ENCODE measurements at regions not wholly inside any gene's neighbourhood (a gene's known extent, or its start where the extent isn't known, plus 50 kb on each side); places are given as distances from the start of the nearest gene placed in this dataset.

- no peak for DNase-seq
These were observed 98.6 kb upstream of the TAB2 start for GRCh38 chr6:149218915-149219314.

- no peak for DNase-seq
These were observed 96.4 kb upstream of the TAB2 start for GRCh38 chr6:149220882-149221773.

- DNase-seq: peak; percentile 74
These were observed 95.8 kb upstream of the TAB2 start for GRCh38 chr6:149221774-149222070.

- no peak for DNase-seq
These were observed 94.2 kb upstream of the TAB2 start for GRCh38 chr6:149223120-149223903.

- DNase-seq: no peak
These were observed 93.6 kb upstream of the TAB2 start for GRCh38 chr6:149223904-149224351.

GRCh38 chr6:149224399-149224798, 93.1 kb upstream of the TAB2 start:
- no peak for DNase-seq

- no peak for DNase-seq
These were observed 92.1 kb upstream of the TAB2 start for GRCh38 chr6:149225370-149225769.

GRCh38 chr6:149225946-149226345, 91.6 kb upstream of the TAB2 start:
- no peak for DNase-seq

GRCh38 chr6:149227796-149228195, 89.7 kb upstream of the TAB2 start:
- DNase-seq: no peak

GRCh38 chr6:149228311-149228955, 89.1 kb upstream of the TAB2 start:
- DNase-seq: no peak

- no peak for DNase-seq
These were observed 88.4 kb upstream of the TAB2 start for GRCh38 chr6:149229096-149229495.

GRCh38 chr6:149230712-149231460, 86.6 kb upstream of the TAB2 start:
- DNase-seq: no peak

- DNase-seq: no peak
These were observed 85.7 kb upstream of the TAB2 start for GRCh38 chr6:149231778-149232177.

- peak; percentile 95 for DNase-seq
These were observed 84.3 kb upstream of the TAB2 start for GRCh38 chr6:149233056-149233715.

- peak; percentile 62 for DNase-seq
These were observed 83.2 kb upstream of the TAB2 start for GRCh38 chr6:149234051-149234962.

- peak; percentile 92 for DNase-seq
These were observed 82.4 kb upstream of the TAB2 start for GRCh38 chr6:149235130-149235561.

- DNase-seq: peak; percentile 34
These were observed 80.9 kb upstream of the TAB2 start for GRCh38 chr6:149236589-149236988.

- no peak for DNase-seq
These were observed 80.0 kb upstream of the TAB2 start for GRCh38 chr6:149237464-149237863.

GRCh38 chr6:149239573-149240209, 77.8 kb upstream of the TAB2 start:
- DNase-seq: no peak

GRCh38 chr6:149242883-149243282, 74.6 kb upstream of the TAB2 start:
- peak; percentile 19 for DNase-seq

- no peak for DNase-seq
These were observed 73.4 kb upstream of the TAB2 start for GRCh38 chr6:149244105-149244504.

Measured in fibroblast of skin of right biceps (primary cell).